KG1 (cell line): ENCODE measurements at regions not wholly inside any gene's neighbourhood (a gene's known extent, or its start where the extent isn't known, plus 50 kb on each side); places are given as distances from the start of the nearest gene placed in this dataset.
"Not testable (repeated sequence)": the region's sequence is repeated elsewhere in the genome, so short reads cannot be mapped to it uniquely, and the experiment has no call there.

Experiments used
- DNase-seq: peaks from one replicate; lab custom pipeline; 2025; lab: John Stamatoyannopoulos, UW

DNA sequence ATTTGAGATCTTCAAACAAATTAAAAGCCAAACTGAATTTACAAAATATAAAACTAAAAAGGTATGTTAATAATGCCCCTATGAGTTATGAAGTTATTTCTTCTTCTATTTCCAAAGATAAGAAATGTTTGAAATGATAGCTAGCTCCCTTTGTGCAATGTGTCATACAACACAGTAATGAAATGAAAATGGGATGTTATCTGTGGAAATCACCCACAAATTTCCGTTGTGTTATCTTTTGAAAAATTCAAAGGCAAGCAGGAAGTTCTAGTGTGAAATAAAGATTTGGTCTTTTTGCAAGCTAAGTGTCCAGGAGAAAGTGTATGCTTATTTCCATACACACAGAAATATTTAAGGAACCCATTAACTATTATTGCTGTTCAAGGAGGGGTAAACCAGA, 375.3 kb upstream of the PRR16 start:
- no peak for DNase-seq

DNA sequence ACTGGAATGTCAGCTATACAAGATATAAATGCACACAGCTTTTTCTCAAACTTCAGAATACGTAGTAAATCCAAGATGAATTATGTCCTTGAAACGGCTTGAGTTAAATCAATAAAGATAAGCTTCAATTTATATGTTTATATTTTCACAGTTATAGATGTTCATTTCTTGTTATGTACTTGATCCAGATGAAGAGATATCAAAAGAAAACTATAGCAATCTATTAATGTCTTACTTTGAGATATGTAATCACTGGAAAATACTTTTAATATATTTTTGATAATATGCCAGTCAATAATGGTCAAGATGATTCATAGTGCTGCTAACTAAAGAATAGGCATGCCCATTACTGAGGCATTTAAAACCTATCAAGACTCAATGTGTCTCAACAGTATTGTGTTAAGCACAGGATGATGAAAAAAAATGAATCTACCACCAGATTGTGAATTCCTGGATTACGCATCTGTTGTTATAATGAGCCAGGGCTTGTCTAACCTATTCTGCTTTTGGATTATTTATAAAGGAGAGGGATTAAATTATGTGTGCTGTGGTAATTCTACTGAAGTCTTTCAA, 372.6 kb upstream of the PRR16 start:
- no peak for DNase-seq

GRCh38 chr5:120092649-120093048, 371.5 kb upstream of the PRR16 start:
- no peak for DNase-seq

- no peak for DNase-seq
Measured at GRCh38 chr5:120093178-120093577, 370.9 kb upstream of the PRR16 start.

DNA sequence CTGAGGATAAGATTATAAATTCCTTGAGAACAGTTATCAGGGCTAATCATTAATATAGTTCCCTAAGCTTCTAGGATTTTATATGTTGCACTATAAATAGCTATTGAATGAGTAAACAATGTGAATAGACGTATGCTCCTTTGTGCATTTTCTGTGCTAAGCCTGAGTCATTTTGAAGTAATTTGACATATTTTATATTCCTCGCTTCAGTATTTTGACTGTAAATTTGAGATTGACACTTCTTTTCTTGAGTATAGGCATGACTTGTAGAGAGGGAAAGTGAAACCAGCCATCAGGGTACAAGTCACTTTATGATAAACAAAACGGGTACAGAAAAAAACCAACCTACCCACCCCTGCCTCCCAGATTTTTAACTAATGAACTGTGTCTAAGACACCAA, 367.7 kb upstream of the PRR16 start:
- DNase-seq = no peak

- no peak for DNase-seq
Measured at GRCh38 chr5:120098426-120098825, 365.7 kb upstream of the PRR16 start.

DNA sequence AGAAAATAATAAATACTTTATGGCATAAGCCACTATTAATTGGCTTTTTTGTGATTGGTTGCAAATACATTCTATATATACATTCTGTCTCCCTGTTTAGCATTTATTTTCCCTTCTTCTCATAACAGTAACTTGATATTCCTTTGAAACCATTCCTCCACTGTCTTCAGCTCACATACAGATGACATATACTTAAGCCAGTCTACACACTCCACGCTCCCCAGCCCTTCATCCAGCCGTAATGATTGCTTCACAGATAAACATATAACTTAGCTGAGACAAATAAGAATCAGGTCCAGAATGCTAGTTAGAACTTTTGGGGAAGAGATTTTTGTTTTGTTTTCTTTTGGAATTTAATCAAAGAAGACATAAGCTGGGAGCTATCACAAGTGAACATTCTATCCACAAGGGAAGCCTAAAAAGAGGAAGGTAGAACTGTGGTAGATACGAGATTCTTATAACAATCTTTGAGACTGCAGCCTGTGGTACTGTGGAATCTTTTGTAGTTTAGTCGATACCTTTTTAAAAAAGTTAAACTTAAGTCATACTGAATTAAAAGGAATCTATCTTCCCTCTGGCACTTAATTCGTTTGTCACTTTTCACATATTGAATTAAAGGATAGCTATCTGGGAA, 365.1 kb upstream of the PRR16 start:
- no peak for DNase-seq

- DNase-seq = no peak
Measured at GRCh38 chr5:120101771-120102170, 362.3 kb upstream of the PRR16 start.

DNA sequence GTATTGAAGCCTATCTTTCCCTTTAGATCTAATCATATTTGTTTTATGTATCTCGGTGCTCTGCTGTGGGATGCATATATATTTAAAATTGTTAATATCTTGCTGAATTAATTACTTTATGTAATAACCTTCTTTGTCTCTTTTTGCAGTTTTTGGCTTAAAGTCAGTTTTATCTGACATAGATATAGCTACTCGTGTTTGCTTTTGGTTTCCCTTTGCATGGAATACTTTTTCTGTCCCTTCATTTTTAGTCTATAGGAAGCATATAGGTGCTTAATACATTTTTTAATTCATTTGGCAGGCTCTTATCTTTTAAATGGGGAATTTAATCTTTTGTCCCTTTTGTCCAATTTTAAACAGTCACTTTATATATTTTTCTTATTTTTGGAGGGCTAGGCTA, 360.6 kb upstream of the PRR16 start:
- DNase-seq = no peak

DNA sequence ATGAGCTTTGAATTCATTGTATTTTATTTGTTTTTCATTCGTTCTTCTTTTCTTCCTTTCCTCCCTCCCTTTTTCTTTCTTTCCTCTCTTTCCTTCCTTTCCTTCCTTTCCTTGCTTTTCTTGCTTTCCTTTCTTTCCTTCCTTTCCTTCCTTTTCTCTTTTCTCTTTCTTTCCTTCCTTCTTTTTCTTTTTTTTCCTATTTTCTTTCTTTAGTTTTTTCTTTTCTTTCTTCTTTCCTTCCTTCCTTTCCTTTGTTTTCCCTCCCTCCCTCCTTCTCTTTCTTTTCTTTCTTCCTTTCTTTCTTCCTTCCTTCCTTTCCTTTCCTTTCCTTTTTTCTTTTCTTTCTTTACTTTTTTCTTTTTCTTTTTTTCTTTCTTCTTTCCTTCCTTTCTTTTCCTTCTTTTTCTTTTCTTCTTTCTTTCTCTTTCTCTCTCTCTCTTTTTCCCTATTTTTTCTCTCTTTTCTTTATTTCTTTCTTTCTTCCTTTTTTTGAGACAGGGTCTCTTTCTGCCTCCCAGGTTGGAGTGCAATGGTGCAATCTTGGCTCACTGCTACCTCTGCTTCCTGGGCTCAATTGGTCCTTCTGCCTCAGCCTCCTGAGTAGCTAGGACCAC, 357.1 kb upstream of the PRR16 start:
- no peak for DNase-seq

- DNase-seq = no peak
Measured at GRCh38 chr5:120108586-120109248, 355.4 kb upstream of the PRR16 start.

DNA sequence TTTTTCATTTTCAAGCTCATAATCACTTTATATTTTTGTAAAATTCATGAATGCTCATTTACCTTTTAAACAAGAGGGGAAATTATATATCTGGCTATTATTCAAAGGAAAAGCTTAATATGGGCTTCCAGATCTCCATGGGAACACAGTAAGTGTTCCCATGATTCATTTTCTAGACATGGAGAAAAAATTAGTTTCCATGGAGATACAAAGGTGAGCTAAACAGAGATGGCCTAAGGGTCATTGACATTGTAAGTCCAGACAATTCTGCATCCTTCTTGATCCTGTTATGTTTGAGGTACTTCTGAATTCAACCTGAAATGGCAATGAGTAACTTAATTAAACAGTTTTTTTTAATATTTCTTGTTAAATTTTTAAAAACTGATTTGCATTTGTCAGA, 341.4 kb upstream of the PRR16 start:
- no peak for DNase-seq

GRCh38 chr5:120124031-120124430, 340.1 kb upstream of the PRR16 start:
- DNase-seq = no peak

GRCh38 chr5:120124961-120125360, 339.1 kb upstream of the PRR16 start:
- DNase-seq = no peak

GRCh38 chr5:120132347-120132746, 331.8 kb upstream of the PRR16 start:
- DNase-seq = not testable (repeated sequence)

DNA sequence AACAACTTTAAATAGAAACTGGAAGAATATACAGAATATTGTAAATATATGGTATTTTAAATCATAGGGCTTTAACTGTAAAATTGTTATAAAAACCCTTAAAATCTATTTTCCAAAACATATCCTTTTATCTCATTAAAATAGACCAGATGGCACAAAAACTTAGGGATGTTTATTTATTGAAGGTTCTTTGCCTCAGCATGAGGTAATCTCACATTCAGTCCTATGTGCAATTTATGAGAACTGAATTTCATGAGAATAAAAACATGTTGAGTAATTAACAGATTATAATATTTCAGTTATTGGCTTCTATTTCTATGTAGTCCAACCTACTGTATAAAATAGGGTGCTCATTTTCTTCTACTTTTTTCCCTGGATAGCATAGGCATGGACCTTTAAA, 329.2 kb upstream of the PRR16 start:
- DNase-seq = no peak

- DNase-seq = no peak
Measured at GRCh38 chr5:120137582-120137981, 326.5 kb upstream of the PRR16 start.

- no peak for DNase-seq
Measured at GRCh38 chr5:120139039-120139438, 325.1 kb upstream of the PRR16 start.

DNA sequence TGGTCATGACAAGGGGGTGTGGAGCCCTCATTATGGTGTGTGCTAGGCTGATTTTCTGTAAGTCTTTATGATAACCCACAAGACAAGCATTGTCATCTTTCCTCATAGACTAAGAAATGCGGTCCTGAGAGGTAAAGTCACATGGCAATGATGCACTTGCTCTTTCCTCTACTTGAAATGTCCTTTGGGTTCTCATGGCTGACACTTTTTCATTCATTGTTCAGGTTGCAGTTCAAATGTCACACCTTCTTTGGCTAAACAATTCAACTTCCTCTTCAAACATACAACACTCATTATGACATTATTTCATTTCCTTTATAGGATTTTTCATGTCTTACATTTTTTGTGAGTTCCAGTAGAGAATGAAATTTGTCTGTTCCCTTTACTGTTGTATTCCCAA, 323.6 kb upstream of the PRR16 start:
- DNase-seq = no peak

GRCh38 chr5:120141076-120141475, 323.0 kb upstream of the PRR16 start:
- DNase-seq = no peak

- no peak for DNase-seq
Measured at GRCh38 chr5:120146787-120147186, 317.3 kb upstream of the PRR16 start.

DNA sequence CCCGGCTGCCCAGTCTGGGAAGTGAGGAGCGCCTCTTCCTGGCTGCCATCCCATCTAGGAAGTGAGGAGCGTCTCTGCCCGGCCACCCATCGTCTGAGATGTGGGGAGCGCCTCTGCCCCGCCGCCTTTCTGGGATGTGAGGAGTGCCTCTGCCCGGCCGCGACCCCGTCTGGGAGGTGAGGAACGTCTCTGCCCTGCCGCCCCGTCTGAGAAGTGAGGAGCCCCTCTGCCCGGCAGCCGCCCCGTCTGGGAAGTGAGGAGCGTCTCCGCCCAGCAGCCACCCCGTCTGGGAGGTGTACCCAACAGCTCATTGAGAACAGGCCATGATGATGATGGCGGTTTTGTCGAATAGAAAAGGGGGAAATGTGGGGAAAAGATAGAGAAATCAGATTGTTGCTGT, 316.2 kb upstream of the PRR16 start:
- DNase-seq = not testable (repeated sequence)

GRCh38 chr5:120150770-120151169, 313.3 kb upstream of the PRR16 start:
- no peak for DNase-seq
